ENCODE measurements at regions not wholly inside any gene's neighbourhood (a gene's known extent, or its start where the extent isn't known, plus 50 kb on each side); places are given as distances from the start of the nearest gene placed in this dataset.
A peak's percentile ranks its signal among the peaks of the same experiment; 100 is the strongest.
"Not testable (repeated sequence)": the region's sequence is repeated elsewhere in the genome, so short reads cannot be mapped to it uniquely, and the experiment has no call there.

DNA sequence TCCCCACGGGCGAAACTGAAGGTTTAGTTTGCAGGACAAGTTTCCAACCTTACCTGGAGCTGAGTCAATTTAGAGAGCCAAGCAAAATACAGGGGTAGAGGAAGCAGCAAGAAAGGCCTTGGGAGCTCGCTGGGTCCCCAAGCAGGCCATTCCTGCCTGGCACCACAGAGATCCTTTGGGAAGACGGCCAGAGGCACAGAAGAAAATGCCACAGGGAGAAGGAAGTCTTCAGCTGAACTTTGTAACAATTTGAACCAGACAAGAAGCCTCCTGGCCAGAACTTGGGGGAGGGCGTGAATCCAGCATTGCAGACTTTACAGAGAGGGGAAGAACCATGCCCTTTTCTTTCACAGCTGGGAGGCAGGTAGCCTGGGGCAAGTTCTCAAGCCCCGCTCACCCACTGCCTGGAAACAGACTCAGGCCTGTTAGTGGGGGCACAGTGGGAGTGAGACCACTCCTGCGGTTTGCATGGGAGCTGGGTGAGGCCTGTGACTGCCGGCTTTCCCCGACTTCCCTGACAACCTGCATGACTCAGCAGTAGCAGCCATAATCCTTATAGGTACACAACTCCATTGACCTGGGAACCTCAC is 259.4 kb downstream of the SETD4 start:
- not testable (repeated sequence) for DNase-seq (ENCODE audit: low read depth)

DNA sequence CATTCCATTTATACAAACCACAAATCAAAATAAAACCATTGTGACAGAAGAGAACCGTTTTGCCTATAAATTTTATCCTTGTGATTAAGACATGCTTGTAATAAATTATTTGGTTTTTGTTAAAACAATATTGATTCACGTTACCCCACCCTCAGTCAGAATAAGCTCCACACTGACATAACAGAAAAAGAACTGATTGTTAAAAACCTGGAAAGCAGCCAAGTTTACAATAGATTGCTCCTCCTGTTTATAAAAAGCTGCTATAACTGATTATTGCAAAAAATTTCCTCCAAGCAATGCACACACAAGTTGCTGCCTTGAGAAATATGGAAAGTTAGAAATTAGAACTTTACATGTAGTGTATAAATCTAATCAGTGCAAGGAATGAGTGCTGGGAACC is 263.5 kb downstream of the SETD4 start:
- peak; percentile 3 for DNase-seq (ENCODE audit: low read depth)

DNA sequence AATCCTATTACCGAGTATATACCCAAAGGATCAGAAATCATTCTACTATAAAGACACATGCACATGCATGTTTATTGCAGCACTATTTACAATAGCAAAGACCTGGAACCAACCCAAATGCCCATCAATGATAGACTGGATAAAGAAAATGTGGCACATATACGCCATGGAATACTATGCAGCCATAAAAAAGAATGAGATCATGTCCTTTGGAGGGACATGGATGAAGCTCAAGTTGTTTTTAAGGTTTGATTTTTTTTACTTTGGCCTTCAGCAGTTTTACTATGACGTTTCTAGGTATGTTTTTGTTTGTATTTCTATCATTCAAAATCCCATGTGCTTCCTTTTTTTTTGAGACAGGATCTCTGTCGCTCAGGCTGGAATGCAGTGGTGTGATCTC is 265.8 kb downstream of the SETD4 start:
- not testable (repeated sequence) for DNase-seq (ENCODE audit: low read depth)

DNA sequence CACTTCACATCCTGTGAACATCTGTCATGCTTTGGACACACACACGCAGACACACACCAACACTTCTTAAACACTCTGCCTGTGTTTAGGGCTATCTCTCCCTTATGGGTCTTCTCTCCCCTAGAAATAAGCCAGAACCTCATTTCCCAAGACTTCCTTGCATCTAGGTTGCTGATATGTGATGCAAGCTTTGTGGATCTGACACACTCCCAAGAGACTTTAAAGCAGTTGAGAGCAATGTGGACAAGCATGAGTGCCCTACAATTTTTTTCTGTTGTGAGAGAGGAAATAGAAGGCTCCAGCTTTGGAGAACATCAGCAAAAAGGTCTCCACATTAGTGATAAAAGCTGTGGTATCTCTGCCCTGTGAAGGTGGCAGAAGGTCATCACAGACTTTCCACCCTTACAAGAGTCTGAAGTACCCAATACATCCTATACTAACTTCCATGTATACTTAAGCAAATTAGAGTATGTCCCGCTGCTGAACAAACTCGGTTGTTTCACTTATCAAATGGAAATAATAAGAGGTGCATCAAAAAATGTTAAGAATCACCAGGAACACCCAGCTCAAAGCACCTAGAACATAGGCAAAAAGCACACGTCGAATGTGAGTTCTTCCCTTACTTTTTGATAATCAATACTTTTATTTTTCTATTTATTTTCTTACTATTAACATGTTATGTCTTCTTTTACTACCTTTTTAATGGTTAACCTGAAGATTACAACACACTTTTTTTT is 267.6 kb downstream of the SETD4 start:
- DNase-seq (ENCODE audit: low read depth), result no peak

DNA sequence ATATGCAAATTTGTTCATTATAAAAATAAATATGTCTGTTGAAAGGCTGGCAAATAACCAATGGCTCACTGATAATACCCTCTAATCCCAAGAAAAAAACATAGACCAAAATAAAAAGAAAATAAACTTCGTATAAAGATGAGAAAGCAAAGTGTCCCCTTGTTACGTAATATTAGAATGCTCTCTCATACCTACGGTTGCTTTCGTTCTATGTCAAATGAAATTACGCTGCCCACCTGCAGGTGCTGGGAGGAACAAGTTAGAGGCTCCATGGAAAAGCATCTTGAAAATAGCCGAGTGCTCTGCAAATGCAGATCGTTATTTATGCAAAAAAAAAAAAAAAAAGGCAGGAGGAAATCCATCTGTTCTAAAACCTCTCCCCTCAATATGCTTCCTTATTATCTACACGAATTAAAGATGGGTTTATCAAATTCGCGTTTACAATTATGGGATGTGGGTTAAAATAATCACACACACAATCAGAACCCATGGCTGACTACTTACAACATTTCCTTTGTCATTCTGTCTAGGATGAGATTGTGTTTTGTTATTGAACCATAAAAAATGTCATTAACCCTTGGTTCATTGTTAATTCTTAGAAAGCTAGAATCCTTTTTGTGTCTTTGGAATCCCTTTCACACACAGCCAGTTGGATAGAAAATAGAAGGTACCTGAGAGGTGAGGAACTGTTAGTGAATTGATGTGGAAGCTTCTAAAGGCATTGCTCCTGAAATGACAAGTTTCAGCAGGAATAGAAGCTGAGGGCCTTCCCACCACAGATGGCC is 268.6 kb downstream of the SETD4 start:
- DNase-seq (ENCODE audit: low read depth), result no peak

DNA sequence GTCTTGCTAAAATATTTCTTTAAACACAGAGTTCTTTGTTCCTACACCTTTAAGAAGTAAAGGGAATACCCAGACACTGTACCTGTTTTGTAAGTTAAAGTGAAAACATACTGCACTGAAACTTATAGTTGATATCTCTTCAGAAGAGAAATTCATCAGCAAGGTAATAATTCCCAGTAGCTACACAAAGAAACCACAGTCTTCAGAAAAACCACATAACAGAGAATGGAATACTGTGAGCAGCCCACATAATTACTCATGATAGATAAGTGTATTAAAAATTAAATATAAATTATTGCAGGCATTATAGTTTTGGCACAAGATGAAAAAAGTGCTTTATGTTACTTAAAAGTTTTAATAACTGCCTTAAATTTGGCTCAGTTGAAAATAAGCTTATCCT is 276.6 kb downstream of the SETD4 start:
- DNase-seq (ENCODE audit: low read depth), result no peak

DNA sequence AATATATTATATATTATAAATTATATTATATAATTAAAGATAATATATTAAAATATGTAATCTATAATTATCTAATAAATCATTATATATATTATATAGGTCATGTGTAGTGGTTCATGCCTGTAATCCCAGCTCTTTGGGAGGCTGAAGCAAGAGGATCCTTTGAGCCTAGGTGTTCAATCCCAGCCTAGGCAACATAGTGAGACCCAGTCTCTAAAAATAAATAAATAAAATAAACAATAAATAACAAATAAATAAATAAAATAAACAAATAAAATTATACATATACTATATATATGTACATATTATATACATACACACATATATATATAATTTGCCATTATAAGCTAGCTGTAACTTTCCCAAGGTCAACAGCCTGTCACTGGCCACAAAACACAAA is 277.7 kb downstream of the SETD4 start:
- no peak for DNase-seq (ENCODE audit: low read depth)

DNA sequence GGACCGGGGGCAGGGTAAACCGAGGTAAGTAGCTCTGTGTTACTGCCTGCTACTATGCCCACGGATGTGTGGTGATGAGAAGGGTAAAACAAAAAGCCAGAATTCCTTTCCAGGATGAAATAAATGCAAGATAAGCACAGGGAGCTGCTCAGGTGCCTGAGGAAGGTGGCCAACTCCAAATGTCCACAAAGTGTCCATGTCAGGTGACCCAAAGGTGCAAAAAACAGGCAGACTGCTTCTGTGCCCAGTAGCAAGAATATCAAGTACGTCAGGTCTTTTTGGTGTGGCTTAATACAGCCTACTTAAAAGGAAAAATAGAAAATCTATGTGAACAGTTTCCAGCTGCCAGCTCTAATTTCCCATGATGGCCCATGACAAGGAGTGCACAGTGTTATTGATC is 279.3 kb downstream of the SETD4 start:
- DNase-seq (ENCODE audit: low read depth), result no peak

DNA sequence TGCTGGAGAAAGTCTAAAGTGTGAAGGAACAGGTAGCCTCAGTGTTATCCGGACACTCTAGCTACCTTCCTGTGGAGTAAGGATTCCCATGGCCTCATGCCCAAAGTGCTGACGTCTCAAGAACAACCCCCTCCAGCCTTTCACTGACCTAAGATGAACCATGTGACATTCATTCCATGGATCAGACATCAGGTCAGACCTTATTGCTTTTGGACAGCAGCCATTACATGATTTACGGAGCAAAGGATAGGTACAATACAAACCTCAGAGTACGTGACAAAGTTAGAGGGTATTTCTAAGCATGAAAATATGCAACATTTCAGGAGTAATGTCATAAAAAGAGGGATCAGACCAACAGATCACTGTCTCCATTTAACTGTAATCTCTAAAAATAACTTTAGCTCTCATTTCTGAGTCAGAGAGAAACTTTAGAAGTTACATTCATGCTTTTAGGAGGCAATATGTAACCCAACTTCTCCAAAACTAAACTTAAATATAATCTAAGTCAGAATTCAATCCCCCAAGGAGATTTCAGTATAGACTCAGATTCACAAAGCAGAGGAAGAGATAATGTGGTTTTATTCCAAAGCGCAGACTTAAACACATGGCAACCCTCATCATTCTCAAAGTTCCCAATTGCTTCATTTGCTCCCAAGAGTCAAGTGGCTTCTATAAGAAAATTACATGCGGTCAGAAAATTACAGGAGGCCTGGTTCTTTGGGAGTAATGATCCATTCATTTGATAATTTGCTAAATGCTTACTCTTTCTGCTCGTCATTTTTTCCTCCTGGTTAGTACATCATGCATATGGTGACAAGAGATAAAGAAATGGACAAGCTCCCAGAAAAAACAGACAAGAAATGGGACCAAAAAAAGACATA is 280.4 kb downstream of the SETD4 start:
- DNase-seq (ENCODE audit: low read depth), result peak; percentile 60

DNA sequence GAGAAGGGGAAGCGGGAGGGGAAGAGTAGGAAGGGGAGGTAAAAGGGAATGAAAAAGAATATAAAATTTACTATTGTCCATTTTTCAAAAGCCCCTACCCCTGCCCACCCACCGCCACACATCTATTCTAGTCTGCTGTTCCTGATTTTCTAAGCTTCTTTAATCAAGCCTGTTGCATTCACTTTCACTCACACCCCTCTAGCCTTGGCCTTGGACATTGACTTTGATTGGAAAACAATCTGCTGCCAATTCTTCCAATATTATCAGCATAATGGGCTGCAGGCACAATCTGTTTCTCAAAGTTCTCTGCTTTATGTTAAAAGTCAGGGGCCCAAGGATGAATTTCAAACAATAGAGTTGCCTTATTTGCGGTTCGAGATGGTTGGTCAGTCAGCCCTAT is 281.2 kb downstream of the SETD4 start:
- DNase-seq (ENCODE audit: low read depth), result no peak

DNA sequence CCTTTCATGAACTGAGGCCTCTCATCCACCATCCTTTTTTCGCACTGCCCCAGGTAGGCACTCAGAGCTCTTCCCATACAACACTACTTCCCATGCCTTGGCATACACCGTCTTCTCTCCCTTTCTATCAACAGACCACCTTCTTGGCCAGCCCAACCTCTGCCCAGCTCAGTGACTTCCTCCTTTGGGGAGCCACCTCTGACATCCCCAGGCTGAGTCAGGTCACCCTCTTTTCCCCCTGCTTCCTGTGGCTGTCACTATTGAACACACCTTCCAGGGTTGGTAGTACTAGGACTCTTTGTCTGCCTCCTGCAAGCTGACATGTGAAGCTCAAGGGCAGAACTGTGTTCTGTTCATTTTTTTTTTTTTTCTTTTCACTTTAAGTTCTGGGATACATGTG is 283.2 kb downstream of the SETD4 start:
- DNase-seq (ENCODE audit: low read depth), result no peak

DNA sequence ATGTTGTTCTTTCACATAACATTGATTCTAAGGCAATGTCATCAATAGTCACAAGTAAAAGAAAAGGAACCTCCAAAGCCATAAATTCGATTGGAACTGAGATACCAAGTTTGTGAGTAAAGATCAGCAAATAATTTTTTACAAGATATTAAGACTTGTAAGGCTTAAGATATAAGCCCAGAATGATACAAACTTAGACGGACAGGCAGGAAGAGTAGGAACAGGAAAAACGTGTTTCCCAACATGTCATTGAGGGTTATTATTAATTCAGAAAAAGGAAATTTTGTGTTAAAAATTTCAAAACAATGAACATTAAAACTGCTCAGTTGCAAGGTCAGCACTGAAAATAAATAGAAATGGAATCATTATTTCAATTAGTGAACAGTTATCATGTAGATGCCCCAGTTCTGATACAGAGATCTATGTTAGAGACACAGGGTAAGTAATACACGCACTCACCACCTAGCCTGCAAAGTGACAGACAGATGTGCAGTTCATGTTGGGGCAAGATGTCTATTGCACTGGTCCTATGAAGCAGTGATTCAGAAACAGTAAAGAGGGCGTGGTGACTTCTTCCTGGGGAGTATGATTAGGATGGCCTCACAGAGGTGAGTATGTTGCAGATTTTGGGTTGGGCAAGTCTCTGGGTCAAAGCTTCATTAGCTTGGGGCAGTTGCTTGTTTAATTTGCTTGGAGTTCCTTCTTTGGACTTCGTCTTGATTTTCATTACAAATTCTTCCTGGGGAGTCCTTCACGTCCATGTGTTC is 284.4 kb downstream of the SETD4 start:
- no peak for DNase-seq (ENCODE audit: low read depth)

DNA sequence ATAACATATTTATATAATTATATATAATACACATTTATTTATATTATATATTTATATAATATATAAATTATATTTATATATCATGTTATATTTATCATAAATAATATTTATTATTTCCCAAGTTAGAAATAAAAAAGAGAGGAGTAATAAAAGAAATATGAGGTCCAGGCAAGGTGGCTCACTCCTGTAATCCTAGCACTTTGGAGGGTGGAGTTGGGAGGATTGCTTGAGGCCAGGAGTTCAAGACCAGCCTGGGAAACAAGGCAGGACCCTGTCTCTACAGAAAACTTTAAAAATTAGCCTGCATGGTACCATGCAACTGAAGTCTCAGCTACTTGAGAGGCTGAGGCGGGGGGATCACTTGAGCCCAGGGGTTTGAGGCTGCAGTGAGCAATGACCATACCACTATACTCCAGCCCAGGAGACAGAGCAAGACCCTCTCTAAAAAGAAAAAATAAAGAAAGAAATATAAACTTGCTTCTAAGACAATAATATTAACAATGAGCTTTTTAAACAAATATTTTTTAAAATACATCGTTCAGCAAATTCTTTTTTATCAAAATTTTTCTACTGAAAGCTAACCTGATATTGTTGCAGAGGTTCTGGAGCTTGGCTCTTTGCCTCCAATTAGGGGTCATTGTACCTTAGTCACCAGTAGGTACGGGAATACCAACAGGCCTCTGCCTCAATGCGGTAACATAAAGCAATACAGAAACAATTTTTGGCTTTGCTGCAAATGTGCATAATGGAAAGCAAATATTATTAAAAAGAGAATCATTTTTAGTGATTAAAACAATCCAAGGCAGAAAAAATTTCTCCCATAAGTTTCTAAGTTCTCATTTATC is 290.0 kb downstream of the SETD4 start:
- DNase-seq (ENCODE audit: low read depth), result no peak

DNA sequence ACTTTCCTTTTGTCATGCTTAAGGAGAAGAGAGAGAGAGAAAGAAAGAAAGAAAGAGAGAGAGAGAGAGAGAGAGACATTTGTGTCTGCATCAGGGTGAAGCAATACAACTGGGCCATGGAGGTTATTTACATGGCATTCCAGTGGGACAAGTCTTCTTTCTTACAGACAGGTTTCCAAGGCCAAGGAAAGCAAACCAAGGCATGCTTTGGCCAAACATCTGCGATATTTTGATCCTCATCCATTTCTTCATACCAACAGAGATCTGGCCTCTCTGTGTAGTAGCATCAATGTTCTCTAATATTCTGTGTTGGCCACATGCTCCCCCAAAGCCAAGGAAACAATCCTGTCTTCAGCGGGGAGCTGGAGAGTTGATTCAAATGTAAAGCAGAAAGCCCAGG is 292.1 kb downstream of the SETD4 start:
- no peak for DNase-seq (ENCODE audit: low read depth)

DNA sequence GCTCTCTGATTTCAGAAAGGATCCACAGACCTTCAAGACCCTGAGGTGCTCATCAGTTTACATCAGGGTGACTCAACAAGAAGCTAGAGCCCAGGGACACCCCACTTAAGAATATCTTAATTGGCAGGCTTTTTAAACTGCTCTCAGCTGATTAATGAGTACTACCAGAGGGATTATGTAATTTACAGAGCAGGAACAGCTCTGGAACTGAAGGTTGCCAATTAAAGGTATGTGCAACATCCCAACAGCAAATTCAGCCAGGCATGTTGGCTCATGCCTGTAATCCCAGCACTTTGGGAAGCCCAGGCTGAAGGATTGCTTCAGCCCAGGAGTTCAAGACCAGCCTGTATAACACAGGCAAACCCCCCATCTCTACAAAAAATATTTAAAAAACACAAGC is 295.7 kb downstream of the SETD4 start:
- no peak for DNase-seq (ENCODE audit: low read depth)

DNA sequence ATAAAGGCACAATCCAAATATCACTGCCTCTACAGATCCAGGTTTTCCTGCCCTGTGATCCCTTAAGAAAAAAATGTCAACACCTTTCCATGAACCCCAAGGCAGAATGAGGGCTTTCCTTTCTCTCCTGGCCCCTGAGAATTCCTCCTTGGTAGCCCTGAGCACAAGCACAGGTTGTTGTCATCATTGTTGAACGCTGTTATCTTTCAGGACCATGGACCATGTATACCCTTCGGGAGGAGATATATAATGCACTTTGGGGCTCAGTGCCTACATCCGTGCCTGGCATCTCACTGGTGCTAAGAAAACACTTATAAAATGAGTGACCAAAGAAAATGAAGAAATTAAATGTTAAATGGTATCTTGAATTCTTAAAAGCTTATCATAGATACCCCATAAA is 296.2 kb downstream of the SETD4 start:
- no peak for DNase-seq (ENCODE audit: low read depth)

DNA sequence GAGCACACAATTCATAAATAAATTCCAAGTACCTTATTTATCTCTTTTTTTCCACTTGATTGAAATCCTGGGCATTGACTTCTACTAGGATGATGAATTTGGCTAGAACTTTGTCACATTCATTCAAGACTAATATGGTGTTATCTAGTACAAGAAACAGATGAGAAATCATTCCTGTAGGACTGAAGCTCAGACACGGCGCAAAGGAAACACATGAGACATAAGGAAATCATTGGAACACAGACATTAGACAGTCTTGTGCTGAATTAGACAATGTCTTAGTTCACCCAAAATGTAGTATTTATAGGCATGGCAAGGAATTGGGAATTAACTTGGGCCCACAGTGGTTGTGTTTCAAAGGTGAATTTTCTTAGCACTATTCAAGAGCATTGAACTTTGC is 305.7 kb downstream of the SETD4 start:
- no peak for DNase-seq (ENCODE audit: low read depth)

DNA sequence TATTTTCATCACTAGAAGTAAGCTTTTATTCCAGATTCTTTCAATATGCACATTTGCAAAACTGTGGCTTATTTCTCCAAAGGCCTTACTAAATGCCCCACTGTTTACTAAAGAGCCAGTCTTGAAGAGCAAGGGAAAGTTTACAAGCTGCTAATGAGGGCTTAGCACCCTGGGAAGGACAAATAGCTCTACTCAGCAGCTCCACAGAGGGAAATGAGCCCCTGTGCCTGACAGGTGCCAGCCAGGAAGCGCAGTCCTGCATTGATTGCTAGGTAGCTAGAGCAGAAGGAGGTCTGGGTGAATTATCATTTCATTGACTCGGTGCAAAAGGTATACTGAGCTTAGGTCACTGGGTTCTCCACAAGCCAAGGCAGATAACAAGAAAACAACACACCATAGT is 307.0 kb downstream of the SETD4 start:
- no peak for DNase-seq (ENCODE audit: low read depth)

DNA sequence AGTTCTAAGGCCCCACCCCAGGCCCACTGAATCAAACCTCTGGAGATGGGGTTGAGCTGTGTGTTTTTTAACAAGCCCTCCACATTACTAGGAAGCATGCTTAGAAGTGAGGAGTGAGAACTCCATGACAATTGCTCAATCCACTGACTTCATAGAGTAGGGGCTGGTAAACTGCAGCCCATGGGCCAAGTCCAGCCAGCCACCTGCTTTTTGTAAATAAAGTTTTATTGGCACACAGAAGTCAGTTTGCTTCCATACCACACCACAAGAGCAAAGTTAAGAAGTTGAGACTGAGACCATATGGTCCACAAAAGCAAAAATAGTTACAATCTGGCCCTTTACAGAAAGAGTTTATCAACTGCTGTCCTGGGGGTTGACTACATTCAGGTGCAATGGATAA is 309.2 kb downstream of the SETD4 start:
- DNase-seq (ENCODE audit: low read depth), result no peak

DNA sequence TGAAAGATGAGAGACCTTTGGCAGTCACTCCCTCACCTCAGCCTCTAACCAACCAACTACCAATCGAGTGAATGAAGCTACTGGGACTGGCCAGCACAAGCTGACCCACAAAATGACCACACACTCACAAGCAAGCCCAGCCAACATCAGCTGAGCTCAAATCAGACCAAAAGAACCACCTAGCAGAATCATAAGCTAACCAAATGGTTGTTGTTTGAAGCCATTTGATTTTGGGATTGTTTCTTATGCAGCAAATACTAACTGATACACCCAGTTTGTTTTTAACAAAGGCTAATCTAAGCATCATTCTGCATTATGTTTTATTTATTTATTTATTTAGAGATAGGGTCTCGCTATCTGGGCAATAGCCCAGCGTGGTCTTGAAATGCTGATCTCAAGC is 310.4 kb downstream of the SETD4 start:
- no peak for DNase-seq (ENCODE audit: low read depth)

Measured in ELR (cell line).